ENCODE measurements at regions not wholly inside any gene's neighbourhood (a gene's known extent, or its start where the extent isn't known, plus 50 kb on each side); places are given as distances from the start of the nearest gene placed in this dataset.

- DNase-seq (ENCODE audit: low read depth) = no peak
Observed at GRCh38 chr2:103734911-103735310, 973.1 kb downstream of the TMEM182 start.

- no peak for DNase-seq (ENCODE audit: low read depth)
Observed at GRCh38 chr2:103738108-103738507, 976.3 kb downstream of the TMEM182 start.

- no peak for DNase-seq (ENCODE audit: low read depth)
Observed at GRCh38 chr2:103738606-103739005, 976.8 kb downstream of the TMEM182 start.

GRCh38 chr2:103739186-103739585 is 977.4 kb downstream of the TMEM182 start:
- no peak for DNase-seq (ENCODE audit: low read depth)

GRCh38 chr2:103739921-103740320 is 978.1 kb downstream of the TMEM182 start:
- no peak for DNase-seq (ENCODE audit: low read depth)

- DNase-seq (ENCODE audit: low read depth) = no peak
Observed at GRCh38 chr2:103740631-103741030, 978.8 kb downstream of the TMEM182 start.

- no peak for DNase-seq (ENCODE audit: low read depth)
Observed at GRCh38 chr2:103743195-103743594, 981.4 kb downstream of the TMEM182 start.

GRCh38 chr2:103754530-103754929 is 992.7 kb downstream of the TMEM182 start:
- DNase-seq (ENCODE audit: low read depth) = no peak

GRCh38 chr2:103773884-103774283 is 1012.1 kb downstream of the TMEM182 start:
- no peak for DNase-seq (ENCODE audit: low read depth)

- no peak for DNase-seq (ENCODE audit: low read depth)
Observed at GRCh38 chr2:103780088-103780702, 1018.4 kb downstream of the TMEM182 start.

- DNase-seq (ENCODE audit: low read depth) = no peak
Observed at GRCh38 chr2:103781313-103781712, 1019.5 kb downstream of the TMEM182 start.

- no peak for DNase-seq (ENCODE audit: low read depth)
Observed at GRCh38 chr2:103784261-103784660, 1022.4 kb downstream of the TMEM182 start.

- DNase-seq (ENCODE audit: low read depth) = no peak
Observed at GRCh38 chr2:103785432-103785831, 1023.6 kb downstream of the TMEM182 start.

- DNase-seq (ENCODE audit: low read depth) = no peak
Observed at GRCh38 chr2:103785956-103786355, 1024.1 kb downstream of the TMEM182 start.

GRCh38 chr2:103788389-103788788 is 1026.6 kb downstream of the TMEM182 start:
- DNase-seq (ENCODE audit: low read depth) = no peak

- no peak for DNase-seq (ENCODE audit: low read depth)
Observed at GRCh38 chr2:103788951-103789350, 1027.1 kb downstream of the TMEM182 start.

GRCh38 chr2:103789381-103790095 is 1027.7 kb downstream of the TMEM182 start:
- DNase-seq (ENCODE audit: low read depth) = no peak

GRCh38 chr2:103792042-103792441 is 1030.2 kb downstream of the TMEM182 start:
- no peak for DNase-seq (ENCODE audit: low read depth)

GRCh38 chr2:103798291-103798690 is 1036.5 kb downstream of the TMEM182 start:
- no peak for DNase-seq (ENCODE audit: low read depth)

- no peak for DNase-seq (ENCODE audit: low read depth)
Observed at GRCh38 chr2:103804013-103804412, 1042.2 kb downstream of the TMEM182 start.

GRCh38 chr2:103805746-103806145 is 1043.9 kb downstream of the TMEM182 start:
- no peak for DNase-seq (ENCODE audit: low read depth)

- DNase-seq (ENCODE audit: low read depth) = no peak
Observed at GRCh38 chr2:103808814-103809213, 1045.1 kb upstream of the POU3F3 start.

- no peak for DNase-seq (ENCODE audit: low read depth)
Observed at GRCh38 chr2:103809415-103809814, 1044.5 kb upstream of the POU3F3 start.

GRCh38 chr2:103809941-103810441 is 1043.9 kb upstream of the POU3F3 start:
- DNase-seq (ENCODE audit: low read depth) = no peak

All from GM04503 (cell line).